ENCODE measurements at regions not wholly inside any gene's neighbourhood (a gene's known extent, or its start where the extent isn't known, plus 50 kb on each side); places are given as distances from the start of the nearest gene placed in this dataset.

GRCh38 chr14:98908050-98908449 lies 363.9 kb downstream of the BCL11B start:
- no peaks in the 10 kb centered on the region for H3K36me3 ChIP-seq (ENCODE audit: control insufficient read depth, insufficient read depth, low read length)
- no peak for DNase-seq (ENCODE audit: extremely low read depth, insufficient read length)
- no peak overlapping the region for H3K4me3 ChIP-seq (replicated peaks; ENCODE audit: low read depth, low read length)
- TF ChIP-seq CTCF (IDR thresholded peaks at IDR 0.05; ENCODE audit: insufficient read depth, low read length, poor library complexity, severe bottlenecking): no peak
- no peaks in the 10 kb centered on the region for H3K27me3 ChIP-seq (replicated peaks; ENCODE audit: control insufficient read depth, insufficient read depth, low read length)

GRCh38 chr14:98909251-98909944 lies 362.6 kb downstream of the BCL11B start:
- no peak for TF ChIP-seq CTCF (IDR thresholded peaks at IDR 0.05; ENCODE audit: insufficient read depth, low read length, poor library complexity, severe bottlenecking)
- H3K27me3 ChIP-seq (replicated peaks; ENCODE audit: control insufficient read depth, insufficient read depth, low read length): no peaks in the 10 kb centered on the region
- no peak for DNase-seq (ENCODE audit: extremely low read depth, insufficient read length)
- no peaks in the 10 kb centered on the region for H3K36me3 ChIP-seq (ENCODE audit: control insufficient read depth, insufficient read depth, low read length)
- H3K4me3 ChIP-seq (replicated peaks; ENCODE audit: low read depth, low read length): no peak overlapping the region

GRCh38 chr14:98910061-98910460 lies 361.9 kb downstream of the BCL11B start:
- H3K36me3 ChIP-seq (ENCODE audit: control insufficient read depth, insufficient read depth, low read length): no peaks in the 10 kb centered on the region
- no peak for DNase-seq (ENCODE audit: extremely low read depth, insufficient read length)
- no peak overlapping the region for H3K4me3 ChIP-seq (replicated peaks; ENCODE audit: low read depth, low read length)
- no peaks in the 10 kb centered on the region for H3K27me3 ChIP-seq (replicated peaks; ENCODE audit: control insufficient read depth, insufficient read depth, low read length)
- no peak for TF ChIP-seq CTCF (IDR thresholded peaks at IDR 0.05; ENCODE audit: insufficient read depth, low read length, poor library complexity, severe bottlenecking)

- Histone ChIP-seq H3K27me3 (replicated peaks; ENCODE audit: control insufficient read depth, insufficient read depth, low read length) (no peaks in the 10 kb centered on the region), H3K36me3 (ENCODE audit: control insufficient read depth, insufficient read depth, low read length) (no peaks in the 10 kb centered on the region), H3K4me3 (replicated peaks; ENCODE audit: low read depth, low read length) (no peak overlapping the region)
- TF ChIP-seq CTCF (IDR thresholded peaks at IDR 0.05; ENCODE audit: insufficient read depth, low read length, poor library complexity, severe bottlenecking): no peak
- no peak for DNase-seq (ENCODE audit: extremely low read depth, insufficient read length)
Measured at GRCh38 chr14:98912655-98913054, 359.3 kb downstream of the BCL11B start.

GRCh38 chr14:98913967-98914650 lies 357.9 kb downstream of the BCL11B start:
- no peaks in the 10 kb centered on the region for H3K36me3 ChIP-seq (ENCODE audit: control insufficient read depth, insufficient read depth, low read length)
- TF ChIP-seq CTCF (IDR thresholded peaks at IDR 0.05; ENCODE audit: insufficient read depth, low read length, poor library complexity, severe bottlenecking): no peak
- DNase-seq (ENCODE audit: extremely low read depth, insufficient read length): no peak
- no peak overlapping the region for H3K4me3 ChIP-seq (replicated peaks; ENCODE audit: low read depth, low read length)
- no peaks in the 10 kb centered on the region for H3K27me3 ChIP-seq (replicated peaks; ENCODE audit: control insufficient read depth, insufficient read depth, low read length)

Measured in GM06990 (cell line).